Skeletal muscle tissue (tissue), 3 donors: ENCODE measurements at regions not wholly inside any gene's neighbourhood (a gene's known extent, or its start where the extent isn't known, plus 50 kb on each side); places are given as distances from the start of the nearest gene placed in this dataset.

Source experiments
- H3K27ac ChIP-seq: one replicate; pipeline ENCODE4 v1.7.0; 2013; ENCODE audit warnings: mild to moderate bottlenecking, low read depth, low read length, inconsistent platforms
- H3K27me3 ChIP-seq, 3 donors: one replicate each; pipeline ENCODE4 v1.7.0; 2013; ENCODE audit warnings: low read length in 3 of 3; ENCODE audit not compliant: control insufficient read depth in 3 of 3, insufficient read depth in 3 of 3
- H3K36me3 ChIP-seq, 3 donors: one replicate each; pipeline ENCODE4 v1.7.0; 2013; ENCODE audit warnings: low read length in 3 of 3; ENCODE audit not compliant: control insufficient read depth in 3 of 3, insufficient read depth in 3 of 3
- H3K4me1 ChIP-seq, 3 donors: one replicate each; pipeline ENCODE4 v1.7.0; 2013; ENCODE audit warnings: low read length in 3 of 3, mild to moderate bottlenecking in 3 of 3; ENCODE audit not compliant: control insufficient read depth in 3 of 3, insufficient read depth in 3 of 3
- H3K4me3 ChIP-seq, 3 donors: one replicate each; pipeline ENCODE4 v1.7.0; 2013; ENCODE audit warnings: low read length in 3 of 3
- H3K9ac ChIP-seq, 3 donors: one replicate each; pipeline ENCODE4 v1.7.0; 2013; ENCODE audit warnings: low read length in 3 of 3, mild to moderate bottlenecking in 3 of 3, moderate library complexity in 2 of 3, low read depth in 1 of 3
- H3K9me3 ChIP-seq, 3 donors: one replicate each; pipeline ENCODE4 v1.7.0; 2013; ENCODE audit warnings: low read length in 3 of 3; ENCODE audit not compliant: control insufficient read depth in 3 of 3
- donor health status: Osteomylitis.

DNA sequence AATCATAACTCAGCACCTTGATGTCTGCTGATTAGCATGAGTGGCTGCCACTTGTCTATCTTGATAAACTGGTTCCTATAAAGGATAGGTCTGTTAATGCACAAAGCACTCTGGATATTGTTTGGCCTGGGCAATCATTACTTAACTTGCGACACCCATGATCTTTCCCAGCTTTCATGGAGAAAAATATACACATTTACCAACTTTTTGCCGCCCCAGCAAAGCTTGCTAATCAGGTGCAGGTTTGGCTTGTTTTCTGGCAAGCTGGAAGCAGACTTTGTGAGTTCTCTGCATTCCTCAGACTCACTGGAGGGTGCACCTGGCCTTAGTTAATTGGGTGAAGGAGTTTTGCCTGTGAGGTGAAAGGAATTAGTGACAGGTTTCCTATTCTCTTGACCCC lies 1126.4 kb upstream of the FLRT2 start:
- H3K27ac ChIP-seq, result no peak overlapping the region
- no peaks in the 10 kb centered on the region for H3K4me1 ChIP-seq
- H3K36me3 ChIP-seq, result no peaks in the 10 kb centered on the region
- H3K27me3 ChIP-seq, result no peaks in the 10 kb centered on the region
- H3K9me3 ChIP-seq, result no peaks in the 10 kb centered on the region
- no peak overlapping the region for H3K9ac ChIP-seq
- no peak overlapping the region for H3K4me3 ChIP-seq

- no peaks in the 10 kb centered on the region for H3K9me3 ChIP-seq
- no peaks in the 10 kb centered on the region for H3K36me3 ChIP-seq
- H3K4me3 ChIP-seq, result no peak overlapping the region
- no peak overlapping the region for H3K27ac ChIP-seq
- no peaks in the 10 kb centered on the region for H3K4me1 ChIP-seq
- H3K9ac ChIP-seq, result no peak overlapping the region
- H3K27me3 ChIP-seq, result no peaks in the 10 kb centered on the region
These were observed 1125.7 kb upstream of the FLRT2 start for GRCh38 chr14:84404246-84404645.

DNA sequence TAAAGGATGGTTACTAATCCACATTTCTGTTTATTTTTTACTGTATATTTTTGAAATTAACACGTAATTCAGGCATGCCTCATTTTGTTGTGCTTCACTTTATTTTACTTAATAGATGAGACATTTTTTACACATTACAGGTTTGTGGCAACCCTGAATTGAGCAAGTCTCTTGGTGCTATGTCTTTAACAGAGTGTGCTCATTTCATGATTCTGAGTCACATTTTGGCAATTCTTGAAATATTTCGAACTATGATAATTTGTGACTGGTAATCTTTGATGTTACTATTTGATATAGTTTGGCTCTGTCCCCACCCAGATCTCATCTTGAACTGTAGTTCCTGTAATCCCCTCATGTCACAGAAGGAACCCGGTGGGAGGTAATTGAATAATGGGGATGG lies 1120.5 kb upstream of the FLRT2 start:
- Histone ChIP-seq H3K9ac (no peak overlapping the region), H3K4me1 (no peaks in the 10 kb centered on the region), H3K36me3 (no peaks in the 10 kb centered on the region), H3K27me3 (no peaks in the 10 kb centered on the region), H3K4me3 (no peak overlapping the region), H3K9me3 (no peaks in the 10 kb centered on the region), H3K27ac (no peak overlapping the region)

DNA sequence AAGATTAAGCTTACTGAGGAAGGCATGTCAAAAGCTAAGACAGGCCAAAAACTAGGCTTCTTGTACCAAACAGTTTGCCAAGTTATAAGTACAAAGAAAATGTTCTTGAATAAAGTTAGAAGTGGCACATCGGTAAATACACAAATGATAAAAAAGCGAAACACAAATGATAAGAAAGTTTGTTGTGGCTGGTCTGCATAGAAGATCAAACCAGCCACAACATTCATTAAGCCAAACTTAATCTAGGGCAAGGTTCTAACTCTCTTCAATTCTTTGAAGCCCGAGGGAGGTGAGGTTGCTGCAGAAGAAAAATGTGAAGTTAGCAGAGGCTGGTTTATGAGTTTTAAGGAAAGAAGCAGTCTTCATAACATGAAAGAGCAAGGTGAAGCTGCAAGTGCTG lies 1119.6 kb upstream of the FLRT2 start:
- Histone ChIP-seq H3K27me3 (no peaks in the 10 kb centered on the region), H3K4me3 (no peak overlapping the region), H3K4me1 (no peaks in the 10 kb centered on the region), H3K9ac (no peak overlapping the region), H3K9me3 (no peaks in the 10 kb centered on the region), H3K27ac (no peak overlapping the region), H3K36me3 (no peaks in the 10 kb centered on the region)

DNA sequence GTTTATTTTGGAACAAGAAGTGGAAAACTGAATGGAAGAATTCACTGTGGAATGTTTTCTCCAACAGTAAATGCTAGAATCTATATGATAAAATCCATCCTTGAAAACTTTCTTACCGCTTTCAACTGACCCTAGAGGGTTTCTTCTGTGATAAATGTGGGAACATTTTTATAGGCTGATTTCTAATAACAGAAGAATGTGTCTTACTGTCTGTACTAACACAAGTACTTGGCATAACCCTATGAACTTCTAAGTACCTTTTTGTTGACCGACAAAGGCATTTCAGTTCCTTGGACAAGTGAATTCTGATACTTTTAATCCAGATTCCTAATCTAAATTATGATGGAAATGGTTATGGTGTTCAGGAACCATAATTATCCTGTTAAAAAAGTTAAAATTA lies 1109.7 kb upstream of the FLRT2 start:
- Histone ChIP-seq H3K27me3 (no peaks in the 10 kb centered on the region), H3K9ac (no peak overlapping the region), H3K4me3 (no peak overlapping the region)

DNA sequence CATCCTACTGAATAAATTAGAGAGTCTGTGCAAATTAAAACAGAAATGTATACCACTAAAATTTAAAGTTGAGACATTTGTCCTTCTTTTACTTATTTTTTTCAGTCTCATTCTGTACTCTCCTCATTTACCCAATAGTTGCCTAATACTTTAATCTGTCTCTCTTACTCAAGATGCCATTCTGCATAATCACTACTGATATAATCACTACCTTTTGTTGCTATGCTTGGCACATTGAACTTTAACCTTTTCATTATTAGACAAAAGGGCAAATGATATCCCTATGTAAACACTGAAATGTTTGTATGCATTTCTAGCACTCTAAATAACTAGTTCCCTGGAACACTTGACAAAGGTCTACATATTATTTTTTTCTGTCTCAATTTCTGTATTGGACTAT lies 1108.3 kb upstream of the FLRT2 start:
- H3K36me3 ChIP-seq, result no peaks in the 10 kb centered on the region

More for the DNA sequence above, 1109.7 kb upstream of the FLRT2 start:
- Histone ChIP-seq H3K36me3 (no peaks in the 10 kb centered on the region), H3K9me3 (no peaks in the 10 kb centered on the region), H3K27ac (no peak overlapping the region), H3K4me1 (no peaks in the 10 kb centered on the region)

DNA sequence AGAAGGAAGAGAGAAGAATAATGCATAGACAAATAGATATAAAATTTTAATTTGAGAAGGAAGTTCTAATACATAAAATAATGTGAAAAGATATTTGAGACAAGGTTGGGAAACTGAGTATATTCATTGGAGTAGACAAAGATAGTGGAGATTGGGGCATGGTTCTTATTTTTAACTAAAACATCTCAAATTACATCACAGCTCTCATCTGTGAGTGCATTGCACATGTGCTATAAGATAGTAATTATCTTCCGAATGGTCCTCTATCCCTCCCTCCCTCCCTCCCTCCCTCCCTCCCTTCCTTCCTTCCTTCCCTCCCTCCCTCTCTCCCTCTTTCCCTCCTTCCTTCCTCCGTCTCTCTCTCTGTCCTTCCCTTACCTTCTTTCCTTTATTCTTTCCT lies 1104.0 kb upstream of the FLRT2 start:
- H3K9ac ChIP-seq, result no peak overlapping the region
- H3K36me3 ChIP-seq, result no peaks in the 10 kb centered on the region
- H3K4me1 ChIP-seq, result no peaks in the 10 kb centered on the region
- H3K27me3 ChIP-seq, result no peaks in the 10 kb centered on the region
- no peak overlapping the region for H3K27ac ChIP-seq
- no peak overlapping the region for H3K4me3 ChIP-seq
- no peaks in the 10 kb centered on the region for H3K9me3 ChIP-seq

More for the DNA sequence above, 1108.3 kb upstream of the FLRT2 start:
- Histone ChIP-seq H3K27me3 (no peaks in the 10 kb centered on the region), H3K27ac (no peak overlapping the region), H3K4me1 (no peaks in the 10 kb centered on the region), H3K9me3 (no peaks in the 10 kb centered on the region), H3K9ac (no peak overlapping the region), H3K4me3 (no peak overlapping the region)

DNA sequence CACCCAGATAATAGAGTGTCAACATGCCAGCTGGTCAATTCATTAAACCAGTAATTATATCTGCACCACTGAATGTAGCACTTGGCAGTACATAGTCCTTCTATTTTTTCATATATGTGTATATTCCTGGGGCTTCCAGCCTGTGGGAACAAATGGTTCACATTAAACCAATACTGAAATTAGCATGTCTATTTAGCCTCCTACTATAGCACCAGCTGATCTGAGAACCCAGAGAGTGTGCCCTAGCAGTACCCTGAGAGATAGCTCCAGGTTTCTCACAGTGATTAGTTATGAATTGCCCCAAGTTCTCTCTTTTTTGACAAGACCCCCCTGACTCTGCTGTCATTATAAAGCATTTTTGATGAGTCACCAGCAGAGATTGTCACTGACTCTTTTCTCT lies 1097.3 kb upstream of the FLRT2 start:
- no peak overlapping the region for H3K27ac ChIP-seq
- no peak overlapping the region for H3K4me3 ChIP-seq
- H3K9me3 ChIP-seq, result no peaks in the 10 kb centered on the region
- no peaks in the 10 kb centered on the region for H3K27me3 ChIP-seq
- H3K4me1 ChIP-seq, result no peaks in the 10 kb centered on the region
- no peaks in the 10 kb centered on the region for H3K36me3 ChIP-seq
- H3K9ac ChIP-seq, result no peak overlapping the region

DNA sequence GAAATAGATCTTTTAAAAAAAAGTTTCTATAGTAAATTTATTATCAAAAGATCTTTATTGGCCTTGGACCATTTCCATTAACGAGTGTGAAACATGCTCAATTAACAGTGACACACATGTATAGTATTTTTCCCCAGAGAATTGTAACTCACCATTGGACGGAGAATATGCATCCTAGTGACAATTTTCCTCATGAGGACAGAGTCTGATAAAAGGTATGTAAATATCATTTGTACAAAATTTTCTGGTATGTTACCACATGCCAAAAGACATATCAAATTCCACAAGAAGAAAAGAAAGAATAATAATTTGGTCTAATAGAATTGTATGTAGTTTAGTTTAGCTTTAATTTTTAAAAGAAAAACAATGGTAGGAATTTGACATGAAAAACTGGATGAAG lies 1096.0 kb upstream of the FLRT2 start:
- Histone ChIP-seq H3K4me1 (no peaks in the 10 kb centered on the region), H3K4me3 (no peak overlapping the region), H3K9me3 (no peaks in the 10 kb centered on the region), H3K27me3 (no peaks in the 10 kb centered on the region), H3K36me3 (no peaks in the 10 kb centered on the region), H3K27ac (no peak overlapping the region), H3K9ac (no peak overlapping the region)

DNA sequence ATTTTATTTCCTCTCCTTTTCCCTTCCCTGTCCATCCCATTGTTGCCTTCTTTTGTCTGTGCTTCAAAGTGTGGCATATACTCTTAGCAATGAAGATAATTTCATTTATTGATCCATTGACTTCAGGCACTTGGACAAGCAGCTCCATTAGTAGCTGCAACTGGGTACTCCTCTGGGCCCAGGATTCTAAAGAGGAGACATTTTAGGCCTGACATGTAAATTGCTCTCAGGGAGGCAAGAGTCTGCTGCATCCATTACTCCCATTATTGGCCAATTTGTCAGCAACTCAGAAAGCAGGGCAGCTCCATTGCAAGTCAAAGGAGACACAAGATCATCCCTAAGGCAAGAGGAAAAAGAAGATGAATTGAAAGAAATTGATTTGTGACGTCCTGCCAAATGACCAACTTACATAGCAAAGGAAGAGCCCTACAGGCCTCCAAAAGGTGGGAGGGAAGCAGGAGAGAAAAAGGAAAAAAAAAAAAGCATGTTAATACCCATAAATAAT lies 1094.1 kb upstream of the FLRT2 start:
- no peak overlapping the region for H3K9ac ChIP-seq
- no peak overlapping the region for H3K27ac ChIP-seq
- no peaks in the 10 kb centered on the region for H3K27me3 ChIP-seq
- no peaks in the 10 kb centered on the region for H3K36me3 ChIP-seq
- no peaks in the 10 kb centered on the region for H3K4me1 ChIP-seq
- H3K9me3 ChIP-seq, result no peaks in the 10 kb centered on the region
- H3K4me3 ChIP-seq, result no peak overlapping the region

GRCh38 chr14:84436528-84436927 lies 1093.4 kb upstream of the FLRT2 start:
- no peaks in the 10 kb centered on the region for H3K4me1 ChIP-seq
- H3K4me3 ChIP-seq, result no peak overlapping the region
- no peak overlapping the region for H3K9ac ChIP-seq
- H3K27ac ChIP-seq, result no peak overlapping the region
- H3K27me3 ChIP-seq, result no peaks in the 10 kb centered on the region
- no peaks in the 10 kb centered on the region for H3K36me3 ChIP-seq
- no peaks in the 10 kb centered on the region for H3K9me3 ChIP-seq
